Testis (tissue), 2 donors: ENCODE measurements at regions not wholly inside any gene's neighbourhood (a gene's known extent, or its start where the extent isn't known, plus 50 kb on each side); places are given as distances from the start of the nearest gene placed in this dataset.

Source experiments
- CTCF ChIP-seq, 3 experiments: fragments of 450-650 bp in 2 of 3; fragments of 200-600 bp in 1 of 3; sonication (generic) in 1 of 3; IDR thresholded peaks; one replicate each; pipeline ENCODE4 v1.5.1; 2016 to 2019; ENCODE audit warnings: antibody characterized with exemption in 3 of 3, mild to moderate bottlenecking in 2 of 3, moderate library complexity in 1 of 3
- POLR2A ChIP-seq: fragments of 450-650 bp; IDR thresholded peaks from one replicate; pipeline ENCODE4 v1.6.1; 2017; ENCODE audit warnings: antibody characterized with exemption, mild to moderate bottlenecking, moderate library complexity

GRCh38 chr17:77530591-77530990 lies 389.8 kb downstream of the SEC14L1 start:
- TF ChIP-seq POLR2A (no peak), CTCF (IDR thresholded peaks at IDR 0.05) (no peak)
